Stimulated activated CD8-positive, alpha-beta memory T cell treated with anti-CD3 and anti-CD28 coated beads, Interleukin-15, amount 100 ng/mL, for 1 hour (primary cell): ENCODE measurements at regions not wholly inside any gene's neighbourhood (a gene's known extent, or its start where the extent isn't known, plus 50 kb on each side); places are given as distances from the start of the nearest gene placed in this dataset.
A peak's percentile ranks its signal among the peaks of the same experiment; 100 is the strongest.
"Not testable (repeated sequence)": the region's sequence is repeated elsewhere in the genome, so short reads cannot be mapped to it uniquely, and the experiment has no call there.

Experiments
- DNase-seq: peaks from one replicate; pipeline ENCODE4 v3.0.0-alpha.2; 2020; ENCODE audit warnings: low read depth

- no peak for DNase-seq
These were observed 209.7 kb upstream of the SGO1 start for GRCh38 chr3:20395692-20396091.

GRCh38 chr3:20394243-20394642 is 208.2 kb upstream of the SGO1 start:
- no peak for DNase-seq

GRCh38 chr3:20391644-20392043 is 205.6 kb upstream of the SGO1 start:
- DNase-seq: no peak

GRCh38 chr3:20388971-20389370 is 203.0 kb upstream of the SGO1 start:
- no peak for DNase-seq

GRCh38 chr3:20380295-20380694 is 194.3 kb upstream of the SGO1 start:
- DNase-seq: no peak

- no peak for DNase-seq
These were observed 192.3 kb upstream of the SGO1 start for GRCh38 chr3:20378315-20378714.

- no peak for DNase-seq
These were observed 190.7 kb upstream of the SGO1 start for GRCh38 chr3:20376665-20377217.

GRCh38 chr3:20375302-20375701 is 189.3 kb upstream of the SGO1 start:
- DNase-seq: no peak

GRCh38 chr3:20370273-20371063 is 184.5 kb upstream of the SGO1 start:
- DNase-seq: not testable (repeated sequence)

- no peak for DNase-seq
These were observed 175.0 kb upstream of the SGO1 start for GRCh38 chr3:20361000-20361399.

- DNase-seq: no peak
These were observed 167.3 kb upstream of the SGO1 start for GRCh38 chr3:20353286-20353685.

GRCh38 chr3:20352546-20353179 is 166.7 kb upstream of the SGO1 start:
- no peak for DNase-seq

- DNase-seq: no peak
These were observed 164.4 kb upstream of the SGO1 start for GRCh38 chr3:20350449-20350848.

- no peak for DNase-seq
These were observed 160.9 kb upstream of the SGO1 start for GRCh38 chr3:20346916-20347315.

GRCh38 chr3:20346369-20346768 is 160.4 kb upstream of the SGO1 start:
- no peak for DNase-seq

- no peak for DNase-seq
These were observed 158.5 kb upstream of the SGO1 start for GRCh38 chr3:20344400-20344959.

- DNase-seq: no peak
These were observed 157.8 kb upstream of the SGO1 start for GRCh38 chr3:20343790-20344189.

GRCh38 chr3:20340324-20340928 is 154.4 kb upstream of the SGO1 start:
- peak; percentile 17 for DNase-seq

GRCh38 chr3:20336572-20336971 is 150.6 kb upstream of the SGO1 start:
- no peak for DNase-seq

GRCh38 chr3:20334842-20335241 is 148.8 kb upstream of the SGO1 start:
- no peak for DNase-seq

GRCh38 chr3:20327889-20328288 is 141.9 kb upstream of the SGO1 start:
- DNase-seq: no peak

GRCh38 chr3:20326541-20326940 is 140.5 kb upstream of the SGO1 start:
- DNase-seq: no peak

GRCh38 chr3:20325563-20325962 is 139.6 kb upstream of the SGO1 start:
- no peak for DNase-seq
